IMR-90 (cell line): ENCODE measurements at regions not wholly inside any gene's neighbourhood (a gene's known extent, or its start where the extent isn't known, plus 50 kb on each side); places are given as distances from the start of the nearest gene placed in this dataset.

ENCODE experiments used
- ATAC-seq: fragments of 200-7000 bp; cut with Tn5 transposase; 2 replicates; pipeline ENCODE4 v1.9.1; 2020; ENCODE audit warnings: low read depth, mild to moderate bottlenecking, moderate library complexity
- BruUV-seq: library from RNA; stranded (reverse); fragments of 400-500 nt; replicated peaks from 2 replicates; lab custom pipeline; 2021; lab: Mats Ljungman, UMichigan
- CTCF ChIA-PET: fragments of 300-600 bp; formaldehyde crosslinking; extraction: SDS; loops from one replicate; lab custom pipeline; 2021; ENCODE audit warnings: antibody characterized with exemption; lab: Yijun Ruan, JAX
- POLR2A ChIA-PET: fragments of 300-600 bp; sonication (Branson Sonifier 250); formaldehyde crosslinking; loops from one replicate; lab custom pipeline; 2022; ENCODE audit warnings: antibody characterized with exemption; ENCODE audit not compliant: unreplicated experiment; lab: Charles Lee
- DNase-seq: peaks from one replicate; pipeline ENCODE4 v3.0.0; 2013
- H2AFZ ChIP-seq: replicated peaks from 2 replicates; pipeline ENCODE3; 2013; ENCODE audit warnings: low read length, mild to moderate bottlenecking; ENCODE audit not compliant: poor library complexity
- H2AK5ac ChIP-seq: 2 replicates; pipeline ENCODE4 v1.6.1; 2013; ENCODE audit warnings: low read depth, low read length, inconsistent platforms
- H2AK9ac ChIP-seq: replicated peaks from 2 replicates; pipeline ENCODE3; 2013; ENCODE audit warnings: mild to moderate bottlenecking, low read depth, low read length, moderate library complexity; ENCODE audit not compliant: poor library complexity
- H2BK120ac ChIP-seq: 2 replicates; pipeline ENCODE4 v1.6.1; 2013; ENCODE audit warnings: low read depth, low read length, inconsistent platforms
- H2BK15ac ChIP-seq: 3 replicates; pipeline ENCODE4 v1.6.1; 2013; ENCODE audit warnings: low read depth, low read length, inconsistent platforms
- H2BK20ac ChIP-seq: 2 replicates; pipeline ENCODE4 v1.6.1; 2013; ENCODE audit warnings: low read depth, mild to moderate bottlenecking, inconsistent platforms, low read length, moderate library complexity
- H2BK5ac ChIP-seq: 2 replicates; pipeline ENCODE4 v1.6.1; 2013; ENCODE audit warnings: mild to moderate bottlenecking, low read depth, low read length, inconsistent platforms; ENCODE audit not compliant: poor library complexity, severe bottlenecking
- H3K14ac ChIP-seq: replicated peaks from 2 replicates; pipeline ENCODE4 v1.6.1; 2013; ENCODE audit warnings: low read depth, low read length, inconsistent platforms
- H3K18ac ChIP-seq: 2 replicates; pipeline ENCODE4 v1.6.1; 2013; ENCODE audit warnings: low read depth, low read length, control low read depth
- H3K23ac ChIP-seq: 2 replicates; pipeline ENCODE4 v1.6.1; 2013; ENCODE audit warnings: low read depth, low read length, inconsistent platforms
- H3K27ac ChIP-seq: 2 replicates; pipeline ENCODE4 v1.5.1; 2013; ENCODE audit warnings: mild to moderate bottlenecking, control low read depth, low read length; ENCODE audit not compliant: insufficient read depth
- H3K27me3 ChIP-seq: 2 replicates; pipeline ENCODE4 v1.6.1; 2013; ENCODE audit warnings: low read length; ENCODE audit not compliant: control insufficient read depth, insufficient read depth
- H3K36me3 ChIP-seq: 2 replicates; pipeline ENCODE4 v1.6.1; 2013; ENCODE audit warnings: low read length, mixed read lengths; ENCODE audit not compliant: control insufficient read depth, insufficient read depth
- H3K4ac ChIP-seq: 2 replicates; pipeline ENCODE4 v1.6.1; 2013; ENCODE audit warnings: low read depth, low read length, inconsistent platforms
- H3K4me1 ChIP-seq: 2 replicates; pipeline ENCODE4 v1.6.1; 2013; ENCODE audit warnings: low read length, mixed read lengths; ENCODE audit not compliant: control insufficient read depth, insufficient read depth
- H3K4me2 ChIP-seq: 2 replicates; pipeline ENCODE4 v1.6.1; 2013; ENCODE audit warnings: low read depth, mild to moderate bottlenecking, control low read depth, low read length, moderate library complexity
- H3K4me3 ChIP-seq: 2 replicates; pipeline ENCODE4 v1.5.1; 2013; ENCODE audit warnings: low read depth, mild to moderate bottlenecking, control low read depth, low read length, moderate library complexity; ENCODE audit not compliant: insufficient read depth
- H3K56ac ChIP-seq: 2 replicates; pipeline ENCODE4 v1.6.1; 2013; ENCODE audit warnings: low read length, inconsistent platforms; ENCODE audit not compliant: insufficient read depth; ENCODE audit errors: extremely low read depth
- H3K79me1 ChIP-seq, 2 experiments: 2 replicates each; pipeline ENCODE4 v1.6.1; 2013; ENCODE audit warnings: low read length in 2 of 2, inconsistent platforms in 1 of 2, low read depth in 1 of 2
- H3K9ac ChIP-seq: 2 replicates; pipeline ENCODE4 v1.6.1; 2013; ENCODE audit warnings: low read depth, low read length, control low read depth
- H3K9me1 ChIP-seq: 2 replicates; pipeline ENCODE4 v1.6.1; 2013; ENCODE audit warnings: low read length, inconsistent platforms; ENCODE audit not compliant: insufficient read depth
- H3K9me3 ChIP-seq: 2 replicates; pipeline ENCODE4 v1.6.1; 2013; ENCODE audit warnings: low read length; ENCODE audit not compliant: control insufficient read depth, insufficient read depth
- H4K20me1 ChIP-seq: 2 replicates; pipeline ENCODE4 v1.6.1; 2013; ENCODE audit warnings: low read length, inconsistent platforms; ENCODE audit not compliant: insufficient read depth
- H4K5ac ChIP-seq: 2 replicates; pipeline ENCODE4 v1.6.1; 2013; ENCODE audit warnings: mild to moderate bottlenecking, low read depth, low read length, control low read depth
- H4K8ac ChIP-seq, 2 experiments: 2 replicates each; pipeline ENCODE4 v1.6.1; 2013; ENCODE audit warnings: low read depth in 2 of 2, low read length in 2 of 2, control low read depth in 1 of 2, inconsistent platforms in 1 of 2
- H4K91ac ChIP-seq: 2 replicates; pipeline ENCODE4 v1.6.1; 2013; ENCODE audit warnings: low read depth, low read length, inconsistent platforms; ENCODE audit not compliant: insufficient read depth
- CHD1 ChIP-seq: IDR thresholded peaks from 2 replicates; pipeline ENCODE4 v1.6.1; 2012; ENCODE audit warnings: low read depth, low read length, improper control_type of control experiment
- ELK1 ChIP-seq: fragments of 150-350 bp; IDR thresholded peaks from 2 replicates; pipeline ENCODE4 v1.6.1; 2016; ENCODE audit warnings: low read depth, mild to moderate bottlenecking, low read length, moderate library complexity, borderline replicate concordance
- FOS ChIP-seq: fragments of 150-350 bp; IDR thresholded peaks from 2 replicates; pipeline ENCODE4 v1.6.1; 2016; ENCODE audit warnings: low read depth, low read length
- MAZ ChIP-seq: IDR thresholded peaks from 2 replicates; pipeline ENCODE4 v1.6.1; 2012; ENCODE audit warnings: low read depth, mild to moderate bottlenecking, low read length, improper control_type of control experiment, moderate library complexity, borderline replicate concordance
- MXI1 ChIP-seq: IDR thresholded peaks from 2 replicates; pipeline ENCODE4 v1.6.1; 2012; ENCODE audit warnings: low read depth, mild to moderate bottlenecking, low read length, moderate library complexity, borderline replicate concordance
- POLR2A ChIP-seq: IDR thresholded peaks from 2 replicates; pipeline ENCODE4 v1.6.1; 2012; ENCODE audit warnings: mild to moderate bottlenecking, low read depth, low read length
- RCOR1 ChIP-seq: IDR thresholded peaks from 2 replicates; pipeline ENCODE4 v1.6.1; 2012; ENCODE audit warnings: mild to moderate bottlenecking, low read length, improper control_type of control experiment; ENCODE audit not compliant: insufficient replicate concordance
- RFX5 ChIP-seq: IDR thresholded peaks from 2 replicates; pipeline ENCODE4 v1.8.0; 2012; ENCODE audit warnings: low read depth, mild to moderate bottlenecking, low read length, moderate library complexity
- SMC3 ChIP-seq: fragments of 150-350 bp; IDR thresholded peaks from 2 replicates; pipeline ENCODE4 v1.6.1; 2016; ENCODE audit warnings: low read depth, mild to moderate bottlenecking, antibody characterized with exemption, low read length, moderate library complexity
- USF2 ChIP-seq: fragments of 150-350 bp; IDR thresholded peaks from 2 replicates; pipeline ENCODE4 v1.6.1; 2017; ENCODE audit warnings: mild to moderate bottlenecking, antibody characterized with exemption, low read length, low read depth
- WGBS, 2 experiments: methylation state at CpG; one replicate each; pipeline versions ENCODE4 v1.1.5 to v1.1.7; 2013; ENCODE audit warnings: missing lambda C conversion rate in 2 of 2; ENCODE audit not compliant: insufficient read length in 1 of 2; ENCODE audit errors: extremely low coverage in 2 of 2; 5-methylcytosine and 5-hydroxymethylcytosine counted together
- dilution Hi-C: fragments of 300-500 bp; cut with HindIII; formaldehyde crosslinking; loops from one replicate; pipeline ENCODE4 v1.14.3; 2018; ENCODE audit warnings: low sequenced_read_pairs; ENCODE audit not compliant: unreplicated experiment
- in situ Hi-C: fragments of 300-500 bp; cut with MboI; formaldehyde crosslinking; loops from 3 replicates; pipeline ENCODE4 v1.14.3; 2019; ENCODE audit warnings: low sequenced_read_pairs, inconsistent platforms, mixed read lengths
- intact Hi-C: fragments of 100-400 bp; cut with micrococcal nuclease; formaldehyde crosslinking; loops from 2 replicates; pipeline ENCODE4 v1.10.0; 2022

- TF ChIP-seq ELK1: no peak
These were observed 70.5 kb upstream of the ATP10A start (continued) for GRCh38 chr15:25933456-25934158.

GRCh38 chr15:25932696-25933095 lies 69.6 kb upstream of the ATP10A start:
- DNase-seq (no peak), ATAC-seq (no peak)
- peaks cover 3% of the 10 kb centered on the region; the same call in 1 of the 2 replicates for H3K4me1 ChIP-seq
- H2AK9ac ChIP-seq: peak overlapping the region; percentile 44
- in situ Hi-C loops: loop anchor here (10.0 kb wide), 2 partner anchors 238 to 428 kb away; no protein-coding TSS in a partner anchor
- H3K4me2 ChIP-seq: no peak overlapping the region
- no peaks in the 10 kb centered on the region for H4K20me1 ChIP-seq
- 80% methylated on average over 1 of the region's 8 CpGs; no CpG with 5 or more reads in 1 of the 2 experiments for WGBS, 2 experiments
- no peaks in the 10 kb centered on the region for H3K79me1 ChIP-seq
- POLR2A ChIA-PET: no interaction called here
- H3K18ac ChIP-seq: no peak overlapping the region
- no peak overlapping the region for H2BK20ac ChIP-seq
- H3K9ac ChIP-seq: no peak overlapping the region
- CTCF ChIA-PET: interaction anchor here (0.8 to 2.6 kb wide), 6 partner anchors 12 to 291 kb away, joined by 3 to 9 read pairs (median 8); no protein-coding TSS in a partner anchor
- no peak overlapping the region for H4K8ac ChIP-seq
- H3K27me3 ChIP-seq: 0 out of 2 replicates have a peak, but pooled peaks cover 1% of the 10 kb centered on the region
- 0 out of 2 replicates have a peak overlapping the region, but pooled peaks have one; percentile 15 for H2AK5ac ChIP-seq
- no peak overlapping the region; the same call in 1 of the 2 replicates for H2BK120ac ChIP-seq
- 0 out of 3 replicates have a peak overlapping the region, but pooled peaks have one; percentile 11 for H2BK15ac ChIP-seq
- no peak overlapping the region for H3K4me3 ChIP-seq
- dilution Hi-C loops: no loop called here
- H3K14ac ChIP-seq: no peak overlapping the region
- no peaks in the 10 kb centered on the region for H3K9me3 ChIP-seq
- intact Hi-C loops: loop anchor here (2.0 to 5.0 kb wide), 2 partner anchors 70 to 142 kb away; partner anchors contain the start of gene ATP10A
- no peak overlapping the region for H3K23ac ChIP-seq
- H3K56ac ChIP-seq: no peak overlapping the region
- no peak overlapping the region for H2AFZ ChIP-seq
- H2BK5ac ChIP-seq: no peak overlapping the region
- no peak for TF ChIP-seq ELK1
- no peak for TF ChIP-seq MXI1
- no peak for TF ChIP-seq POLR2A
- no peak for TF ChIP-seq CHD1
- TF ChIP-seq RFX5: no peak
- TF ChIP-seq MAZ: no peak
- no peak for TF ChIP-seq FOS
- TF ChIP-seq RCOR1: no peak
- no peak for TF ChIP-seq SMC3
- TF ChIP-seq USF2: no peak
- no TSS peak for BruUV-seq
- peaks cover 4% of the 10 kb centered on the region; the same call in 1 of the 2 replicates for H3K9me1 ChIP-seq
- no peak overlapping the region for H4K91ac ChIP-seq
- H3K36me3 ChIP-seq: no peaks in the 10 kb centered on the region
- H3K27ac ChIP-seq: no peak overlapping the region
- H4K5ac ChIP-seq: no peak overlapping the region
- H3K4ac ChIP-seq: no peak overlapping the region
